ENCODE measurements at regions not wholly inside any gene's neighbourhood (a gene's known extent, or its start where the extent isn't known, plus 50 kb on each side); places are given as distances from the start of the nearest gene placed in this dataset.

DNA sequence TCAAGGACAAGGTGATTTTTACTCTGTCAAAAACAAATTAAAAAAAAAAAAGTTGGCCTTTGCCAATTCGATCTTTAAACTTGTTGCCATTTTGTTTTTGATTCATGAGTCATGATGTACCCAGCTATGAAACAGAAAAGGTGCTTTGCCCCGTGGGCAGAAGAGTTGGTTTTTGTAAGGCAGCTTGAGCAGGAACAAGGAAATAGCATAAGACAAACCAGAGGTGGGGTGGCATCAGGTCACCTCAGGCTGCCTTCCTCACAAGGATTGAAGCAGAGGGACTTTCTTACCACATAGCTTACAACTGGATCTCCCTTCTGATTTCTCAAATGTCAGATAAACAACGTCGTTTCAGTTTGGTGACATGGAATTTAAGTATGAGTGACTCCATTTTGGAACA, 123.8 kb downstream of the ARL4C start:
- Histone ChIP-seq H3K9ac (ENCODE audit: low read length) (no peak overlapping the region), H3K27me3 (replicated peaks; ENCODE audit: insufficient read depth, low read length) (no peaks in the 10 kb centered on the region), H3K9me3 (replicated peaks; ENCODE audit: insufficient read depth, low read length) (no peaks in the 10 kb centered on the region), H3K79me2 (ENCODE audit: low read length) (no peaks in the 10 kb centered on the region), H3K36me3 (replicated peaks; ENCODE audit: insufficient read depth, low read length) (no peaks in the 10 kb centered on the region), H4K20me1 (ENCODE audit: insufficient read depth, low read length) (no peaks in the 10 kb centered on the region), H3K27ac (ENCODE audit: low read length) (no peak overlapping the region), H3K4me2 (ENCODE audit: low read depth, low read length) (no peak overlapping the region), H3F3A (ENCODE audit: insufficient read depth, low read length) (no peaks in the 10 kb centered on the region), H3K4me3 (ENCODE audit: low read length) (no peak overlapping the region), H3K9me2 (replicated peaks; ENCODE audit: insufficient read depth, low read length) (no peaks in the 10 kb centered on the region), H3K4me1 (ENCODE audit: low read length) (no peaks in the 10 kb centered on the region), H2AFZ (ENCODE audit: low read length) (no peak overlapping the region)
- TF ChIP-seq CTCF (IDR thresholded peaks at IDR 0.05; ENCODE audit: low read length) (no peak), EZH2 (optimal IDR thresholded peaks at IDR 0.05; ENCODE audit: low read depth, low read length) (no peak), EZH2phosphoT487 (IDR thresholded peaks at IDR 0.05; ENCODE audit: low read length) (no peak)
- no peak for DNase-seq

DNA sequence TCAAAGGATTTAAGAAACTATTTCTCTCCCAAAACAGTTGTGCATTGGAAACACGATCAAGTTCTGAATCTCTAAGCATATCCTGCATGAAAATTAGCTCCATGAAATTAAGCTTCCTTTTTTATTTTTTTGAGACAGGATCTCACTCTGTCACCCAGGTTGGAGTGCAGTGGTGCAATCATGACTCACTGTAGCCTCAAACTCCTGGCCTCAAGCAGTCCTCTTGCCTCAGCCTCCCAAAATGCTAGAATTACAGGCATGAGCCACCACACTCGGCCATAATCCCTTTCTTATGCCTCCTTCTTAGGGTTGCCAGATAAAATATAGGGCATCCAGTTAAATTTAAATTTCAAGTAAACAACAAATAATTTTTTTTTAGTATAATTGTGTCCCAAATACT, 124.4 kb downstream of the ARL4C start:
- H3K9ac ChIP-seq (ENCODE audit: low read length): no peak overlapping the region
- no peaks in the 10 kb centered on the region for H3K9me2 ChIP-seq (replicated peaks; ENCODE audit: insufficient read depth, low read length)
- H3K9me3 ChIP-seq (replicated peaks; ENCODE audit: insufficient read depth, low read length): no peaks in the 10 kb centered on the region
- DNase-seq: no peak
- H3F3A ChIP-seq (ENCODE audit: insufficient read depth, low read length): no peaks in the 10 kb centered on the region
- H3K27me3 ChIP-seq (replicated peaks; ENCODE audit: insufficient read depth, low read length): no peaks in the 10 kb centered on the region
- no peaks in the 10 kb centered on the region for H3K4me1 ChIP-seq (ENCODE audit: low read length)
- H3K4me2 ChIP-seq (ENCODE audit: low read depth, low read length): no peak overlapping the region
- H3K27ac ChIP-seq (ENCODE audit: low read length): no peak overlapping the region
- H3K36me3 ChIP-seq (replicated peaks; ENCODE audit: insufficient read depth, low read length): no peaks in the 10 kb centered on the region
- TF ChIP-seq EZH2 (optimal IDR thresholded peaks at IDR 0.05; ENCODE audit: low read depth, low read length) (no peak), CTCF (IDR thresholded peaks at IDR 0.05; ENCODE audit: low read length) (no peak), EZH2phosphoT487 (IDR thresholded peaks at IDR 0.05; ENCODE audit: low read length) (no peak)
- no peak overlapping the region for H3K4me3 ChIP-seq (ENCODE audit: low read length)
- H2AFZ ChIP-seq (ENCODE audit: low read length): no peak overlapping the region
- H3K79me2 ChIP-seq (ENCODE audit: low read length): no peaks in the 10 kb centered on the region
- H4K20me1 ChIP-seq (ENCODE audit: insufficient read depth, low read length): no peaks in the 10 kb centered on the region

- Histone ChIP-seq H3K4me1 (ENCODE audit: low read length) (no peaks in the 10 kb centered on the region), H3K9me2 (replicated peaks; ENCODE audit: insufficient read depth, low read length) (no peaks in the 10 kb centered on the region), H3K27me3 (replicated peaks; ENCODE audit: insufficient read depth, low read length) (no peaks in the 10 kb centered on the region), H3K9me3 (replicated peaks; ENCODE audit: insufficient read depth, low read length) (no peaks in the 10 kb centered on the region), H3K9ac (ENCODE audit: low read length) (no peak overlapping the region), H3K27ac (ENCODE audit: low read length) (no peak overlapping the region), H3K79me2 (ENCODE audit: low read length) (no peaks in the 10 kb centered on the region), H3K36me3 (replicated peaks; ENCODE audit: insufficient read depth, low read length) (no peaks in the 10 kb centered on the region), H3K4me3 (ENCODE audit: low read length) (no peak overlapping the region), H3K4me2 (ENCODE audit: low read depth, low read length) (no peak overlapping the region), H3F3A (ENCODE audit: insufficient read depth, low read length) (no peaks in the 10 kb centered on the region), H4K20me1 (ENCODE audit: insufficient read depth, low read length) (no peaks in the 10 kb centered on the region), H2AFZ (ENCODE audit: low read length) (no peak overlapping the region)
- TF ChIP-seq EZH2phosphoT487 (IDR thresholded peaks at IDR 0.05; ENCODE audit: low read length) (no peak), CTCF (IDR thresholded peaks at IDR 0.05; ENCODE audit: low read length) (no peak), EZH2 (optimal IDR thresholded peaks at IDR 0.05; ENCODE audit: low read depth, low read length) (no peak)
- DNase-seq: no peak
These were observed 128.0 kb downstream of the ARL4C start for GRCh38 chr2:234368861-234369261.
